ENCODE measurements at regions not wholly inside any gene's neighbourhood (a gene's known extent, or its start where the extent isn't known, plus 50 kb on each side); places are given as distances from the start of the nearest gene placed in this dataset.
A peak's percentile ranks its signal among the peaks of the same experiment; 100 is the strongest.

DNA sequence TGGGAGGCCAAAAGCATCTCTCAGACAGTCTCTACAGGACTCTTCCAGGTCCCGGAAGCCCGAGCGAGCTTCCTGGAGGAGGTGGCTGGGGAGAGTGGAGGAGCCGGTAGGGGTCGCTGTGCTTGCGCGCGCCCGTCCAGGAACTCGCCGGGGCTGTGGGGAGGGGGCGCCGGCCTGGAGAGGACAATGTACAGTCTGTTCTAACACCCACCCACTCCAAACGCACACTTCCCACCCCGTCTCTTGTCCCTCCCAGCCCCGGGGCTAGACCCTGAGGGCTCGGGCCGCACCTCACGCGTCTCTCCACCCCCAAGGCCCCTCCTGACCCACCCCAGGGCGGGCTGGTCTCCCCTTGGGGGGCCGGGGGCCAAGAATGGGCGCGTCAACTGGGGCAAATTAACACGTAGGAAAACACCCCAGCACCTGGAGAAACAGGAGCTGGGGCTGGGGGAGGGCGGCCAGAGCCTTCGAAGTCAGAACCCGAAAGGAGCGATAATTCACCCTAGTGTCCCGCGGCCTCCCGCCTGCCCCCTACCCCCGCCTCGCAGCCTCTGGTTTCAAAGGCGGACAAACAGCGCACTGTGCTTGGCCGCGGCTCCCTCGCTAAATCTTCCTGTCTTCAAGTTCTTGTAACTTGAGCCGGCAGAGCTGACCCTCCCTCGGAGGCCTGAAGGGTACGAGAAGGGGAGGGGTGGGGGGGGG is 103.2 kb upstream of the FOXP4 start:
- Histone ChIP-seq H3K9me3 (no peaks in the 10 kb centered on the region), H3K27ac (no peak overlapping the region), H3K27me3 (no peaks in the 10 kb centered on the region), H3K4me3 (no peak overlapping the region), H3K36me3 (replicated peaks in 1 of 2; ENCODE audit: insufficient read depth in 1 of 2, low read depth in 2 of 2) (no peaks in the 10 kb centered on the region), H3K4me1 (peaks cover 5% of the 10 kb centered on the region)
- TF ChIP-seq POLR2A (IDR thresholded peaks at IDR 0.05) (no peak), CTCF (IDR thresholded peaks at IDR 0.05) (peak in 6 of 7 experiments; percentile 12 to 36 (median 26))
- DNase-seq (peak in 3 of 4 donors; percentile 21 to 41 (median 38)), ATAC-seq (peak; percentile 43)
- intact Hi-C loops (cut with DNase I), result no loop called here
- WGBS, 2 donors, result 12 to 16% methylated on average over 16 to 40 of the region's 42 CpGs

GRCh38 chr6:41443616-41444525 is 102.3 kb upstream of the FOXP4 start:
- no peak for ATAC-seq
- no peak for DNase-seq

GRCh38 chr6:41445261-41445660 is 100.9 kb upstream of the FOXP4 start:
- no peaks in the 10 kb centered on the region for H3K27me3 ChIP-seq
- 65 to 81% methylated on average over 11 of the region's 11 CpGs for WGBS, 2 donors
- H3K36me3 ChIP-seq (replicated peaks in 1 of 2; ENCODE audit: insufficient read depth in 1 of 2, low read depth in 2 of 2), result no peaks in the 10 kb centered on the region
- ATAC-seq, result no peak
- TF ChIP-seq CTCF (IDR thresholded peaks at IDR 0.05), result no peak
- H3K9me3 ChIP-seq, result no peaks in the 10 kb centered on the region
- intact Hi-C loops (cut with DNase I), result no loop called here
- no peak overlapping the region for H3K4me3 ChIP-seq
- no peak overlapping the region for H3K27ac ChIP-seq
- no peak for DNase-seq
- H3K4me1 ChIP-seq, result peaks cover 17% of the 10 kb centered on the region

More at GRCh38 chr6:41443616-41444525, 102.3 kb upstream of the FOXP4 start:
- H3K4me1 ChIP-seq, result peaks cover 5% of the 10 kb centered on the region
- H3K4me3 ChIP-seq, result no peak overlapping the region
- no peaks in the 10 kb centered on the region for H3K36me3 ChIP-seq (replicated peaks in 1 of 2; ENCODE audit: insufficient read depth in 1 of 2, low read depth in 2 of 2)
- no peak for TF ChIP-seq POLR2A (IDR thresholded peaks at IDR 0.05)
- no peak for TF ChIP-seq CTCF (IDR thresholded peaks at IDR 0.05)
- WGBS, 2 donors, result 74 to 78% methylated on average over 14 to 15 of the region's 15 CpGs
- H3K27me3 ChIP-seq, result no peaks in the 10 kb centered on the region
- intact Hi-C loops (cut with DNase I), result no loop called here
- H3K9me3 ChIP-seq, result no peaks in the 10 kb centered on the region
- H3K27ac ChIP-seq, result no peak overlapping the region

GRCh38 chr6:41446132-41446531 is 100.0 kb upstream of the FOXP4 start:
- Histone ChIP-seq H3K4me3 (no peak overlapping the region), H3K36me3 (replicated peaks in 1 of 2; ENCODE audit: insufficient read depth in 1 of 2, low read depth in 2 of 2) (no peaks in the 10 kb centered on the region), H3K9me3 (no peaks in the 10 kb centered on the region), H3K4me1 (peaks cover 17% of the 10 kb centered on the region), H3K27ac (no peak overlapping the region), H3K27me3 (no peaks in the 10 kb centered on the region)
- ATAC-seq (no peak), DNase-seq (no peak)
- no peak for TF ChIP-seq POLR2A (IDR thresholded peaks at IDR 0.05)
- TF ChIP-seq CTCF (IDR thresholded peaks at IDR 0.05), result no peak
- 75% methylated on average over 4 of the region's 4 CpGs for WGBS, 2 donors
- intact Hi-C loops (cut with DNase I), result no loop called here
